SJCRH30 (cell line): ENCODE measurements at regions not wholly inside any gene's neighbourhood (a gene's known extent, or its start where the extent isn't known, plus 50 kb on each side); places are given as distances from the start of the nearest gene placed in this dataset.

Experiments
- DNase-seq, 2 experiments: peaks; one replicate each; pipeline ENCODE4 v3.0.0-alpha.2; 2015 to 2020
- H3K27ac ChIP-seq: fragments of 250-450 bp; sonication (Bioruptor Pico); 2 replicates; pipeline ENCODE4 v1.5.1; 2020; ENCODE audit warnings: mild to moderate bottlenecking, moderate library complexity
- H3K27me3 ChIP-seq: fragments of 250-450 bp; sonication (Bioruptor Pico); 2 replicates; pipeline ENCODE4 v1.5.1; 2020; ENCODE audit warnings: mild to moderate bottlenecking, moderate library complexity
- H3K36me3 ChIP-seq: fragments of 250-450 bp; sonication (Bioruptor Pico); 2 replicates; pipeline ENCODE4 v1.5.1; 2020; ENCODE audit warnings: mild to moderate bottlenecking, moderate library complexity
- H3K4me1 ChIP-seq: fragments of 250-450 bp; sonication (Bioruptor Pico); 2 replicates; pipeline ENCODE4 v1.5.1; 2020; ENCODE audit warnings: mild to moderate bottlenecking, moderate library complexity
- H3K4me3 ChIP-seq: fragments of 250-450 bp; sonication (Bioruptor Pico); 2 replicates; pipeline ENCODE4 v1.5.1; 2020; ENCODE audit warnings: mild to moderate bottlenecking, moderate library complexity
- H3K9me3 ChIP-seq: fragments of 250-450 bp; sonication (Bioruptor Pico); replicated peaks from 2 replicates; pipeline ENCODE4 v1.5.1; 2020; ENCODE audit warnings: mild to moderate bottlenecking, moderate library complexity

- Histone ChIP-seq H3K4me1 (no peaks in the 10 kb centered on the region), H3K27me3 (no peaks in the 10 kb centered on the region), H3K36me3 (no peaks in the 10 kb centered on the region), H3K9me3 (no peaks in the 10 kb centered on the region), H3K4me3 (no peak overlapping the region), H3K27ac (no peak overlapping the region)
- no peak for DNase-seq
These were observed 63.7 kb downstream of the SPCS3 start for GRCh38 chr4:176383273-176384077.

GRCh38 chr4:176385601-176386000 lies 65.8 kb downstream of the SPCS3 start:
- Histone ChIP-seq H3K27ac (no peak overlapping the region), H3K27me3 (no peaks in the 10 kb centered on the region), H3K9me3 (no peaks in the 10 kb centered on the region), H3K4me1 (no peaks in the 10 kb centered on the region), H3K36me3 (no peaks in the 10 kb centered on the region), H3K4me3 (no peak overlapping the region)
- no peak for DNase-seq

- no peaks in the 10 kb centered on the region for H3K4me1 ChIP-seq
- no peak overlapping the region for H3K27ac ChIP-seq
- H3K36me3 ChIP-seq, result no peaks in the 10 kb centered on the region
- H3K27me3 ChIP-seq, result no peaks in the 10 kb centered on the region
- H3K4me3 ChIP-seq, result no peak overlapping the region
- no peaks in the 10 kb centered on the region for H3K9me3 ChIP-seq
- peak in 1 of 2 experiments; percentile 8 for DNase-seq
These were observed 67.8 kb downstream of the SPCS3 start for GRCh38 chr4:176387571-176387970.

GRCh38 chr4:176393306-176394013 lies 73.7 kb downstream of the SPCS3 start:
- Histone ChIP-seq H3K36me3 (no peaks in the 10 kb centered on the region), H3K4me3 (no peak overlapping the region), H3K27me3 (no peaks in the 10 kb centered on the region), H3K27ac (no peak overlapping the region), H3K9me3 (no peaks in the 10 kb centered on the region), H3K4me1 (no peaks in the 10 kb centered on the region; the same call in 1 of the 2 replicates)
- peak; percentile 14 to 28 for DNase-seq

- Histone ChIP-seq H3K9me3 (no peaks in the 10 kb centered on the region), H3K4me1 (no peaks in the 10 kb centered on the region), H3K36me3 (no peaks in the 10 kb centered on the region), H3K27me3 (no peaks in the 10 kb centered on the region), H3K4me3 (no peak overlapping the region), H3K27ac (no peak overlapping the region)
- no peak for DNase-seq
These were observed 81.2 kb downstream of the SPCS3 start for GRCh38 chr4:176400816-176401461.

- Histone ChIP-seq H3K9me3 (no peaks in the 10 kb centered on the region), H3K4me1 (no peaks in the 10 kb centered on the region), H3K27me3 (no peaks in the 10 kb centered on the region), H3K4me3 (no peak overlapping the region), H3K36me3 (no peaks in the 10 kb centered on the region), H3K27ac (no peak overlapping the region)
- DNase-seq, result no peak
These were observed 84.9 kb downstream of the SPCS3 start for GRCh38 chr4:176404621-176405020.

- H3K27ac ChIP-seq, result no peak overlapping the region
- no peak for DNase-seq
- H3K4me1 ChIP-seq, result no peaks in the 10 kb centered on the region
- no peaks in the 10 kb centered on the region for H3K9me3 ChIP-seq
- no peak overlapping the region for H3K4me3 ChIP-seq
- H3K27me3 ChIP-seq, result no peaks in the 10 kb centered on the region
- H3K36me3 ChIP-seq, result no peaks in the 10 kb centered on the region
These were observed 86.5 kb downstream of the SPCS3 start for GRCh38 chr4:176406297-176406696.

- DNase-seq, result no peak
- no peaks in the 10 kb centered on the region for H3K36me3 ChIP-seq
- no peaks in the 10 kb centered on the region for H3K27me3 ChIP-seq
- H3K4me3 ChIP-seq, result no peak overlapping the region
- no peaks in the 10 kb centered on the region for H3K9me3 ChIP-seq
- H3K4me1 ChIP-seq, result no peaks in the 10 kb centered on the region
- H3K27ac ChIP-seq, result no peak overlapping the region
These were observed 87.0 kb downstream of the SPCS3 start for GRCh38 chr4:176406736-176407135.

- Histone ChIP-seq H3K27me3 (no peaks in the 10 kb centered on the region), H3K4me1 (no peaks in the 10 kb centered on the region), H3K27ac (no peak overlapping the region), H3K4me3 (no peak overlapping the region), H3K36me3 (no peaks in the 10 kb centered on the region), H3K9me3 (no peaks in the 10 kb centered on the region)
- DNase-seq, result no peak
These were observed 89.9 kb downstream of the SPCS3 start for GRCh38 chr4:176409627-176410026.

- H3K36me3 ChIP-seq, result no peaks in the 10 kb centered on the region
- no peak for DNase-seq
These were observed 93.4 kb downstream of the SPCS3 start for GRCh38 chr4:176413171-176413570.

GRCh38 chr4:176422001-176422400 lies 102.2 kb downstream of the SPCS3 start:
- DNase-seq, result no peak
- Histone ChIP-seq H3K36me3 (no peaks in the 10 kb centered on the region), H3K27me3 (no peaks in the 10 kb centered on the region), H3K4me3 (no peak overlapping the region), H3K9me3 (no peaks in the 10 kb centered on the region), H3K27ac (no peak overlapping the region), H3K4me1 (no peaks in the 10 kb centered on the region)

More at GRCh38 chr4:176413171-176413570, 93.4 kb downstream of the SPCS3 start:
- Histone ChIP-seq H3K4me3 (no peak overlapping the region), H3K4me1 (no peaks in the 10 kb centered on the region), H3K27me3 (no peaks in the 10 kb centered on the region), H3K9me3 (no peaks in the 10 kb centered on the region), H3K27ac (no peak overlapping the region)

GRCh38 chr4:176422511-176422910 lies 102.7 kb downstream of the SPCS3 start:
- no peaks in the 10 kb centered on the region for H3K27me3 ChIP-seq
- no peaks in the 10 kb centered on the region for H3K36me3 ChIP-seq
- H3K27ac ChIP-seq, result no peak overlapping the region
- no peak overlapping the region for H3K4me3 ChIP-seq
- no peak for DNase-seq
- no peaks in the 10 kb centered on the region for H3K4me1 ChIP-seq
- H3K9me3 ChIP-seq, result no peaks in the 10 kb centered on the region

GRCh38 chr4:176425035-176425434 lies 105.3 kb downstream of the SPCS3 start:
- Histone ChIP-seq H3K36me3 (no peaks in the 10 kb centered on the region), H3K27me3 (no peaks in the 10 kb centered on the region), H3K27ac (no peak overlapping the region), H3K4me3 (no peak overlapping the region), H3K4me1 (no peaks in the 10 kb centered on the region), H3K9me3 (no peaks in the 10 kb centered on the region)
- DNase-seq, result no peak

- H3K4me3 ChIP-seq, result no peak overlapping the region
- no peak overlapping the region for H3K27ac ChIP-seq
- H3K27me3 ChIP-seq, result no peaks in the 10 kb centered on the region
- H3K36me3 ChIP-seq, result no peaks in the 10 kb centered on the region
- H3K4me1 ChIP-seq, result peaks cover 16% of the 10 kb centered on the region; the same call in 1 of the 2 replicates
- no peak for DNase-seq
- no peaks in the 10 kb centered on the region for H3K9me3 ChIP-seq
These were observed 113.2 kb downstream of the SPCS3 start for GRCh38 chr4:176432811-176433540.
